Left kidney (tissue), 1 donor: ENCODE measurements at regions not wholly inside any gene's neighbourhood (a gene's known extent, or its start where the extent isn't known, plus 50 kb on each side); places are given as distances from the start of the nearest gene placed in this dataset.

Source experiments
- DNase-seq: peaks from one replicate; pipeline ENCODE4 v3.0.0-alpha.2; 2013

DNA sequence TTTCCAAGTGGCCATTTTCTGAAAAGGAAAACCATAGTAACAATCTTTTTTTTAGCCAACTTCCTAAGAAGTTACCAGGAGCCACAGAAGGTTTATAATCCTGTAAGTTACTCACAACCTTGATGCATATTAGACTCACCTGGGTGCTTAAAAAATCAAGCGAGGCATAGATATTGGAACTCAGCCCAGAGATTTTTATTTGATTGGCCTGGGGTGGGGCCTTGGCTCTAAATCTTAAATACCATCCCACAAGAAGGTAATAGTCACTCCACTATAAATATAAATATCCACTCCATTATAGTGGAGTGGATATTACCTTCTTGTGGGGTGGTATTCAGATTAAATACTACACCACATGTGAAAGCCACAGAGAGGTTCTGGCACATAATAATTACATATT lies 429.6 kb downstream of the RFC3 start:
- no peak for DNase-seq

DNA sequence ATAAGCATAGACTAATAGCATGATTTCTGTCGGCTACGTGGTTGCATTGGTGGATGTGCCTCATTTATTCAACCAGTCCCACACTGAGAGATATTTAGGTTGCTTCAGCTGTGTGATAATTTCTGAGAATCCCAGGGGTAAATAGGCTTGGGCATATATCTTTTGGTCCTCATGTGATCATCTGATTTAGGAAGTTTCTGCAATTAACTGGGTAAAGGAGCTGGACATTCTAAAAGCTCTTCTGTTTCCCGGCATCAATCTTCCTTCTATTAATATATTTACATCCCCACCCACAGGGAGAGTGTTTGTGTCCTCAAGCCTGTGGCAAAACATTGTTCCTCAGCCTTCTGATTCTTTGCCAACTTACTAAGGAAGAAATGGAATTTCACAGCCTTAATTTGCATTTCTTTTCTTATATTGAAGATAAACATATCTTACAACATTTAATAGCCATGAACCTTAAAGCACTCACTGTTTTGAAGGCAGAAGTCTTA lies 431.6 kb downstream of the RFC3 start:
- DNase-seq: no peak

DNA sequence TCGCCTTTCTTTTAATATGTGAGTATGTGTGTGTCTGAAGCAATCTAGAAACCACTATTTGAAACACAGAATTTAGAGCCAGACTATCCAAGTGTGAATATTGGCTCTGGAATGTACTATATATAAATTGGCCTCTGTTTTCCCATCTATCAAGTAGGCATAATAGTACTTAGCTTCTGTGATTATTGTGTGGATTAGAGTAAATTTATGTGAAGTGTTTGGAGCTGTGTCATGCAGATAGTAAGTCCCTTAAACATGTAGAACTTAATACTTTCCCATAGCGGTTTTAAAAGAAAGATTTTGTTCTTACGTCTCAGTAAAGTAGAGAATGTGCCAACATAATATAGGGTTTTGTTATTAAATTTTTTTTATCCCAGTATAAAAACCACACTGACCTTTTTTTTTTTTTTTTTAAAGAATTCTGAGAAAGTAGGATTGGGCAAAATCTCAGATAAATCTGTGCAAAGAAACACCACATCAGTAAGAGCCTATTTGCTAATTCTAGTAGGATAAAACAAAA lies 432.3 kb downstream of the RFC3 start:
- DNase-seq: no peak

DNA sequence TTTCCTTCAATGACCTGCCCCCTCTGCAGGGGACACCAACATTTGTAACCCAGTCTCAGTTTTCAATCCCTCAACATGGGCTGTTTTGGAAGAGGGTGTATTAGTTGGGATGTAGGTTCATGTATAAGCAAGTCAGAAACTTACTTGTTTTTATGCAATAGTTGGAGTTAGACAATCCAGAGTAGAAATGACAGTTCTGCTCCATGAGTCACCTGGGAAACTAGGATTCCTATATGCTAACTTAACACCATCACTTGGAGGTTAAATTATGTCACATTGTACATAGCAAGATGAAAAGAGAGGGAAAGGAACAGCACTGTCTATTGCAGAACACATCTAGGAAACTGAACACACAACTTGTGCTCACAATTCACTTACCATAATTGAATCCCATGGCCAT lies 436.4 kb downstream of the RFC3 start:
- no peak for DNase-seq

DNA sequence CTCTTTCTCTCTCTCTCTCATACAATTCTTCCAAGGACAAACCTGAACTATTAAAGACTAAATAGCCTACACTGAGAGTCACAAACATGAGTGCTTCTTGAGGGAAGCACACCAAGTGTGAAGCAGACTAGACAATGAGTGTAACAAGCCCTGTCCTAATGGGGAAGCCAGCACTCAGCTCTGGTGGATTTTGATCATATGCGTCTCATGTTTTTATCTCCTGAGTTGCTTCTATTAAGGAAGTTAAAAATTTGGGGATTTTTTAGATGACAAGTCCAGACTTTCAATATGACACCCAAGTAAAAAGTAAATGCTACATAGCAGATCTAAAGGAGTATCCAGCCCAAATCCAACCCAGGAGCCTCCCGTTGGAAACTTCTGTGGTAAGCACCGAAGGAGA lies 437.8 kb downstream of the RFC3 start:
- no peak for DNase-seq

DNA sequence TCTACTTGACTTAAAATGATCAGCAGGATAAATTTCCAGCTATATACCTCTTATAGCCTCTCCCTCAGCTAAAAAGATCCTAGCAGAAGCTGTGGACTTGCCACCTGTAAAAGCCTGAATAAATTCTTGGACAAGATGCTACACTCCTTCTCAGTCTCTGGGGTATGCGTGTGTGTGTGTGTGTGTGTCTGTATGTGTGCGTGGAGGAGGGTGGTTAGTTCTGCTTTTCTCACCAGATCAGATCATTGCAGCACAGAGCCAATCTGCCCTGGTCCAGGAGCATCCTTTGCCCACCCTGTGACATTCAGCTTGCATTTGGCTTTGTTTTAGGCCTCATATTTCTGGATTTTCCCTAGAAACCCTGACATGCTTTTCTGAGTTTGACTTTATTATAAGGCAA lies 438.3 kb downstream of the RFC3 start:
- no peak for DNase-seq

DNA sequence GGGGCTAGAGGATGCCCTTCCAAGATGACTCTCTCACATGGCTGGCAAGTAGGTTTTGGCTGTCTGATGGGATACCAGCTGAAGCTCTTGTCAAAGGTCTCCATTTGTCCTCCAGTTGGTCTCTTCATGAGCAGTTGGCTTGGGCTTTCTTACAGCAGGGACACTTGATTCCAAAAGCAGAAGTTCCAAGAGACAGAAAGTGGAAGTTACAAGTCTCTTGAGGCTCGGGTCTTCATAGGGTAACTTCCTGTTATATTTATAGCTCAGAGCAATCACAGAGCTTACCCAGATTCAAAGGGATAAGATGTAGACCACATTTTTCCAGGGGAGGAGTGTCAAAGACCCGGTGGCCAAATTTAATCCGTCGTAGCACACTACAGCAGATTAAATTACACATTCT lies 440.0 kb downstream of the RFC3 start:
- DNase-seq: no peak

DNA sequence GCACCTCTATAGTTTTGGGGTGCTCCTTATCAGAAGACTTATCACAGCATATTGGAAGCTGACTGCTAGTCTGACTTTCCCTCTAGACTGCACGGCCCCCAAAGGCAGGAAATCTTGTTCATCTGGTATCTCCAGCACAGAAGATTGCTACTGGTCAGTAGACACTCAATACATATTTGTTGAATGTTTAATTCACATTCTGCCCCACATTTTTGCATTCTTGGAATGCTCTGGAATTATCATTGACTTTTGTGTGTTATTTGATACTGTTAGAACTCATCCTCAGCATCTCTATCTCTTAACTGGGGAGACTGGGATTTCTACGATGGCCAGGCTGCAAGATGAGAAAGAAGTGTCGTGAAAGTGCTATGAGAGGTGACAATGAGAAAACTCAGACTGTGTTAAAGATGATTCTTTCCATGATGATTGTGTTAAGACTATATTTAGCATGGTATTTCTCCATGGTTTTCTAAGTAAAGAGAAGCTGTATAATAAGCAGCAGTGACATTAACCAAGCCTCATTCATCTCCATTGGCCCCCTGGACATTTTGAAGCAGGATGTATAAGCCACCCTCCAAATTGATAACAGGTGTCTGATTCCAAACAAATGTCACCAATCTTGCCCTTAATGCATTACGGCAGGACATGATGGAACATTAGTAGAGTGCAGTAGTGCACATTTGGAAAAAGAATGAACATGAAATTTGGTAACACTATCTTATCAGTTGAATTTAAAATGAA lies 440.9 kb downstream of the RFC3 start:
- DNase-seq: no peak

DNA sequence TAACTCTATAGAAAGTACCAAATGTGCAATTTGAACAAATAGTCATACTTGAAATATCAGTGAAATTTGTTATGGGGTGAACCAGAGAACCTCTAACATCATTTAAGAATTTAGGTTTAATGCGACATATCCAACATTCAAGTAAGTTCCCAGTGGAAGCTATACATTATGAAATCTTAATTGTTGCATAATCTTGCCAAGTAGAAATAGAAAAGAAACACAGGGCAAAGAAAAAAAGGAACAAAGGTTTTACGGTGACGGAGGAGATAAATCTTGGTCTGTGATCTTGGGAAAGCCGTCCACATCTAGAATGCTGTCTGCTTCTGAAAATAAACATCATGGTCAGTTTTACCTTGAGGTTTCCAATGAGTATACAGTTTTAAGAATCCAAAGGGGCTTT lies 445.7 kb downstream of the RFC3 start:
- DNase-seq: no peak

DNA sequence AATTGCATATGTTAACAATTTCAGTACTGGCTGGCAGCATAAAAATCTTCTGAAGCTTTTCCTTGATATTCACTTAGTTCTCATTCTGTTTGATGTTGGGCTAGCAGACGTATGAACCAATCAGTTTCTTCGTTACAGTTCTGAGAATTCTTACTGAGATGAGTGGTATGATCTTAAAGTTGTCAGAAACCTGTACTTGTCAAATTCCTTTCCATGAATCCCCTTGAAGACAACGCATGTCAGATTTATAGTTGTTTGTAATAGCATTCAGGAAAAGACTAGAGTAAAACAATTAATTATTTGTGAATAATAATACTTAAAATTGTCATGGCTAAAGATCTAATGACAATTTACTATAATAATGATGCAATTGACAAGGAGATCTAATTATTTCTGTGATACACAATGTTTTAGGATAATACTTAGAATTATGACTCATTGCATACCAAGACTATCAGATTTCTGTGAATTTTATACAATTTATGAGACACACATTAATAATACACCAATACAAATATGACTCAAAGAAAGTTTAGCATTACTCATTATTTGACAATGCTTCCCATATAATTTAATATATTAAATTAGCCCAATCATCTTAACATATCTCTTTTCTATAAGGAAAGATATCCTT lies 447.2 kb downstream of the RFC3 start:
- no peak for DNase-seq

DNA sequence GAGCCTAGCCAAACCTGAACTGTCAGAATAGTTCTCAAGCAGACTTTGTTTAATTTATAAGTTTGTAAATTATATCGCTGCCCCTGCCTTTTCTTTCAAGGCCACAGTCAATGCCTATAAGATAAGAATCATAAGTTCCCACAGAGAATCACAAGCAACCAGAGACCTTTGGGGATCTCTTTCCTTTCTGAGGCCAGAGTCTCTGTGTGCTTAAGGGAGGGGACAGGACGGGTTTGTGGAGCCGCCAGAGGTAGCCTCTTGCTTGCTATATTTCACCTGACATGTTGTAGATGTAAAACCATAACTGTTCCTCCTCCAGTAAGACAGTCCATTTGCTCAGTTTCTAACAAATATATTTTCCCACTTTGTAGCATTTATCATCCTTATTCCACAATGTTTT lies 458.8 kb downstream of the RFC3 start:
- no peak for DNase-seq

DNA sequence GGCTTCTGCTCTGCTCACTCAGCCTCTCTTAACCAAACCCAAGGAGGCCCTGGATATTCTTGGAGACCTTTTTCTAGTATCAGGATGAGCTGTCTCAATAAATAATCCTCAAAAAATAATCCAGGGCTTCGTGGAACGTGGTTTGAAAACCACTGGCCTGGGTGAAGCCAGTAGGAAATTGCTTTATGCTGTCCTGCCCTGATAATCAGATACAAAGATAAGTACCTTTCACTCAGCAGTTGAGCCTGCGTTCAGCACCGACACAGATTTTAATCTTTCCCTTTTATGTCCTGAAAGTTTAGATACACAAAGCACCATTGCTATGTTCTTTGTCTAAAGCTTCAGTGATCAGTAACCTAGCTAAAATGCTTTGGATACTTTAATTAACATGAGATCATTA lies 460.0 kb downstream of the RFC3 start:
- DNase-seq: no peak

DNA sequence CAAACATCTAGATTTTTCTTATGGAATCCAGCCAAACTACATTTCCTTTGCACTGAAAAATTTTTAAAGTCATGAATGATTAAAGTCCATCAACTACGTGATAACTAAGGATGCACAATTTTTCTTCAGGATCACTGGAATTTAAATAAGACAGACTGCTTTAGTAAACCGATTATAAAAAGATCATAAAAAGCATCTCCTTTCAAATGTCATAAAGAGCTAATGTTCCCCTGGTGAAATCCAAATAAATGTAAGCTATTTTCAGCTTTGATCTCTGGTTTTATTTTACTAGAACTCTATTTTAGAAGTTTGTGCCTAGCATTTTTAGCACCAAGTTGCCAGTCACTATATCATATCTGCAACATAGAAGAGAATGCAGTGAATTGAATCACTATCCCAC lies 460.8 kb downstream of the RFC3 start:
- no peak for DNase-seq

DNA sequence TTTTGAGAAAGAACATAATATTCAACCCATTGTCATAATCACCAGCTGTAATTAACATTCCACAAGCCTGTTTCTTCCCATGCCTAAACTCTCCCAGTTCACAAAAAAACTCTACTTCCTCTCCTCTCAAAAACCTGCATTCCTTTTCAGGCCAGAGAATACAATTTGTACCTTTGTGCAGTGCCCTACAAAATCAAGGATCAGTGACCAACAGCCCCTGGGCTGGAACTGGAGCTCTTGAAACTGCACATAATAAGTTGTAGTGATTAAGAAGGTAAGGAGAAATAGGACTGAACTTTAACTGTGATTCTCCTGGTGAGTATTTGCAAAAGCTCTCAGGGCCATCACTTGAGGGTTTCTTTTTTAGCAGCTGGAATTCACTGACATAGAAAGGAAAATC lies 472.7 kb downstream of the RFC3 start:
- DNase-seq: no peak

DNA sequence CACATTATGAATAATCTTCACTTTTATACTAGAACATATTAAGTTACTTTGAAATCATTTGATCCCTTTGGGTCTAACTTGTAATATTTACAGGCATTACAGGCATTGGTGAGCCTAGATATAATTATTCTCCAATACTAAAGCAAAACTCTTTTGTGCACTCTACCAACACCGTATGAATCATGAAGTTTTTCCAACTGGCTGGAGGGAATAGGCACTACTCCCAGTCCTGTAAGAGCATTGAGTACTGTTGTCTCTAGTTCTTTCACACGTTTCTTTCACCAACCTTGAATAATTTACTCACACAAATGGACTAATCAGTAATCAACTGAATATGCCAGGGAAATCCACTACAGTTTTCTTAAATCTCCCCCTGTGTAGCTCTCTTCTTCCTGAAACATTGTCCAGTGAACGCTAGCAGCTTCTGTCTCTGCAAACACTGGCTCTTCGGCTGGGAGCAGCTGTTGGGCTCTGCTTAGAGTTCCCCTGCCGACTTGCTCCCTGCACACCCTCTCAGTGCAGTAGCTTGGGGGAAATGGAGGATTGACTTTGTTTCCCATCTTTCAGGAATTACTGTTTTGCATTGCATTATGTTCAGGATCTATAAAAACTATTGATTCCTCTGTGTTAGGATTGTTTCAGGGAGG lies 476.7 kb downstream of the RFC3 start:
- no peak for DNase-seq

DNA sequence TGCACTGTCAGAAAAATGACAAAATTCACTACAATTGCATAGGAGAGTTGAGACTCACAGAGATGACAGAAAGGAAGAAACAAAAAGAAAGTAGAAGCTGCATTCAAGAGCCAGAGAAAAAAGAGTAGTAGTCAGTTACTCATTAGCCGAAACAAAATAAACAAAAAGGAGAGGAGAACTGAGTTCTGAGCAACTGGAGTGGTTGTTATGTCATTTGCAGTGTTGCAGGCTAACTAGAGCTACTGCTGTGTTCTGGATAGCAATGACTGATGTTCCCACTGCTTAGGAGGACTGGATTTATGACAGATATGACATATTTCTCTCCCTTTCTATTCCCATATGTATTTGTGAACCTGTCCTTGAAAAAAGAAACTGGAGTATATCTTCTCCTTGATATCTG lies 482.6 kb downstream of the RFC3 start:
- DNase-seq: no peak

DNA sequence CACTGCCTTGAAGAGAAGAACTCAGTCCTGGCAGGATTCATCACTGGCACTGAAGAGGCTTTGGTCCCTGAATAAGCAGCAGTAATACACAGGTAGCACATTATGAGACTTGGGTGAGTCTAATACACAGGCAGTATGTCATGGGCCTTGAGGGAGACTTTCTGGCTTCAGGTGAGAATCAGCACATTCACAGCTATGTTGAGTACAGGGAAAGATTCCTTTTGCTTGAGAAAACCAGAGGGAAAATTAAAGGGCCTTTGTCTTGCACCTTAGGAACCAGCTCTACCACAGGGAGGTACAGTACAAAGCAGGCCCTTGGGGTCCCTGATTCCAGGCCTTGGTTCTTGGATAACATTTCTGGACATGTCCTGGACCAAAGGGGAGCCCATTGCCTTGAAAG lies 484.6 kb downstream of the RFC3 start:
- no peak for DNase-seq

DNA sequence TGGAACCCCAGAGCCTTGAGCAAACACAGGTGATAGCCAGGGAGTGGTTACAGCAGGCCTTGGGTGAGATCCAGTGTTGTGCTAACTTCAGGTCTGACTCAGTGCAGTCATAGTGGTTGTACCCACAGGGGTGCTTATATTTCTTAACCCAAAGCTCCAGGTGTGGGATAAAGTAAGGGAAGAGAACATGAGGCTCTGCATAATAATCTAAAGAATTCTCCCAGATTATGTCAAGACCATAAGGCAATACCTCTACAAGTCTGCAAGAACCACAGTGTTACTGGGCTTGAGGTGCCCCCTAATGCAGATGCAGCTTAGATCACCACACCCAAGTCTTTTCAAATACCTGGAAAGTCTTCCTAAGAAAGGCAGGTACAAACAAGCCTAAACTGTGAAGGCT lies 485.4 kb downstream of the RFC3 start:
- no peak for DNase-seq

DNA sequence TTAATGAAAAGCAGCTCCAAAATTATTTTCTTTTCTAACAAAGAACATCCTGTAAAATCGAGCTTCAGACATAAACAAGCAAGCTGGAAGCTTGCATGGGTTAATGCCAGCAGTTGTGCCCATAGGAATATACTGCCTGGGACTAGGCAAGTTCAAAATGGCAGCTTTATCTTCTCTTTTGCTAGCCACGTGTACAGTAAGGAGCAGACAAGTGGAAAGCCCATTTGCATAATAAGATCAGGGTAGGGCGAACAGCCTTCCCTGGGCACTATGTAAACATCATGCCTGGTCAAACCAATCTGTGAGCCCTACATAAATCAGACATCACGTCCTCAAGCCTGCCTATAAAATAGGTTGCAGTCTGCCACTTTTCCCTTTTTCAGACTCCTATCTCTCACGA lies 489.7 kb downstream of the RFC3 start:
- DNase-seq: no peak

DNA sequence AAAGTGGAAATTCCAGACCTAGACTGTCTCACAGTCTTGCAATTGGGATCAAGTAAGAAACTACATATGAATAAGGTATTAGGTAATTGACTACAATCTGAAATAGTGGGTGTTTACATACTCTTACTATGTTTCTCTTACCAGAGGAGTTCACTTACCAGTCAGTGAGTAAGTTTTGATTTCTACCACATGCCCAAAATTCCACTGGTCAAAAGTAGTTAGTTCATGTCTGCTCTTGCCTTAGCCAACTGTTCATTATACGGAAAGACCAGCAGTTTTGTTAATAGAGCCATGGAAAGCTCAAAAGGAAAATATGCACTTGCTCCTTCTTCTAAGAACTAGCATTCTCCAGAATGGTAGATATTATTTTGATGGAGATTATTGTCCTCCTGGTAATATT lies 490.8 kb downstream of the RFC3 start:
- no peak for DNase-seq

DNA sequence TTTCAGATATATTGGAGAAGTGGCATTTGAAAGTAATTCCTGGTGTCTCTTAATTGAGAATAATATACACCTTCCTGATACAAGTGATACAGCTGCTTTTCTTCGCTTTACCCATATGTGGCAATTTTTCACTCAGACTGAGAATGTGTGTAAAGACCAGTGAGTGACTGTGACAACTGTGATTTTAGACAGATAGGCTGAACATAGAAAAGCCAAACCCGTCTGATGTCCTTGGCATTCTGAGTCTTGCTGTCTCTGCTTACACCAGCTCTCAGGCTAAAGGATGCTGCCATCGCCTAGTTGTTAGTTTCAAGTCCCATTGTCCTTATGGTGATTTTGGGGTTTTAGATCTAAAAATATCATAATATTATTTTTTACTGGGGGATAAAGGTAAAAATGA lies 492.6 kb downstream of the RFC3 start:
- DNase-seq: no peak

DNA sequence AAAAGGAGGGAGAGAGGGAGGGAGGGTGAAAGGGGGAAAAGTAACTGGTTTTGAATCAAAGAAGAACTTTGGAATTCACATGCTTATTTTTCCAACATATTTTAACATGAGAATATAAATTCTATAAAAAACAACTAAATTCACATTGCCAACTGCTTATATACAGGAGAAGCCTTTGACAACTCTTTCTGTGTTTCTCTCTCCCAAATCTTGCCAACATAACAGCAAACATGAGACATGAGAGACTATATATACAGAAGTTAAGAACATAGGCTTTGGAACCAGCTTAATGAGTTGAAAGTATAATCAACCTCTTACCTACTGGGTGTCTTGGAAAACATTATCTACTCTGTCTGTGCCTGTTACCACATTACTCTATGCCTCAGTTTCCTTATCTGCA lies 493.3 kb downstream of the RFC3 start:
- no peak for DNase-seq

DNA sequence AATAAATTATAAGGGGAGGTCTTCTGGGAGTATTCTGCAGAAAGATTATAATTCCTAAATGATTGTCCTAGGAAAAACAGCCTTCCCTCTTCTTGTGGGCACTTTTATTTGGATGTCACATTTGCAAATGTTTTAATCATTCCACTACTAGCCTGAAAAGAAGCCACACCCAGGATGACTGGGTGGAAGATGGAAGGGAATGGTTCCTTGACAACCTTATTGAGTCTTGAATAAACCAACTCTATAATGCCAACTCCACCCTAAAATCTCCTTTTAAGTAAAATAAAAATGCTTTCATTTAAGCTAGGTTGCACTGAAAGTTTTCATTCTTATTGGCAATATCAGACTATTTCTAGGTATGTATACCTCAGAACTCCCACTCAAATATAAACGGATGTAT lies 494.6 kb downstream of the RFC3 start:
- DNase-seq: no peak

DNA sequence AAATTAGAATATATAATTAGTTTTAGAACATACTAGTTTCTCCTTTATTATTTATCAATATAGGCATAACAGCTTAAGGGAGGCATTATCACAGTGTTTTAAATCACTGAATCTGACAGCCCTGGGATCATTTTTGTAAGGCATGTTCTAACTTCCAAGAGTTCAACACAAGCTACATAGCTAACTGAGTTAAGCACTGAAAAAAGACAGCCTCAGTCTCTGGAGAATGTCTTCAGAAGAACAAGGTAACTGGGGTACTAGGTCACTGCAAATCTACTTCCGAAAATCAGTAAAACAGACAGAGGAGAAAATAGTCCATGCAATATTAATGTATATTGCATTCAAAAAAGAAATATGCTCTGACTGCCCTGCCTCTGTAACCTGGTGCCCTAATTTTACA lies 502.1 kb downstream of the RFC3 start:
- DNase-seq: no peak
